ENCODE measurements at regions not wholly inside any gene's neighbourhood (a gene's known extent, or its start where the extent isn't known, plus 50 kb on each side); places are given as distances from the start of the nearest gene placed in this dataset.
"Not testable (repeated sequence)": the region's sequence is repeated elsewhere in the genome, so short reads cannot be mapped to it uniquely, and the experiment has no call there.

DNA sequence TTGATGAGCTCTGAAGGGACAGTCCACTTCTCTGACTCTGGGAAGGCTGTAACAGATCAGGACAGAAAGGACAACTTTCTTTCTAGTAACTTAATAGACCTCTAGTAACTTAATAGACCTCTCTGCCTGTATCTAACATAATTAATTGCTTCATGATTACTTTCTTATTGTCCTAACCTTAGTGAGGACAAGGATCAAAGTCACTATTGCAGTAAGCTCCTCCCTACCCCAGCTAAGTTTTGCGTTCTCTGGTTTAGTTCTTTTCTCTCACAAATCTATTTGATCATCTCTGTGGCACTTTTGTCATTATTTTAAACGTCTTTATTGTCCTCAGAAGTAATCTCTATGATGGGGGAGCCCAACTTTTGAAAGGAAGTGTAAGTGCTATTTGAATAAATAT is 125.5 kb upstream of the UGP2 start:
- DNase-seq = no peak
- Histone ChIP-seq H3K4me1 (no peaks in the 10 kb centered on the region), H3K36me3 (no peaks in the 10 kb centered on the region), H3K27ac (no peak overlapping the region), H3K4me3 (replicated peaks in 1 of 3) (no peak overlapping the region), H3K9me3 (no peaks in the 10 kb centered on the region), H3K27me3 (no peaks in the 10 kb centered on the region)
- intact Hi-C loops (cut with DNase I) = no loop called here
- WGBS, 2 donors = 73 to 78% methylated on average over 2 of the region's 2 CpGs
- TF ChIP-seq POLR2A (IDR thresholded peaks at IDR 0.05) (no peak), CTCF (IDR thresholded peaks at IDR 0.05) (no peak)

GRCh38 chr2:63719052-63719451 is 122.6 kb upstream of the UGP2 start:
- peaks cover 0 to under 1% of the 10 kb centered on the region in 2 donors for H3K4me1 ChIP-seq
- intact Hi-C loops (cut with DNase I) = no loop called here
- no peak for DNase-seq
- no peak overlapping the region for H3K27ac ChIP-seq
- no peak overlapping the region for H3K4me3 ChIP-seq (replicated peaks in 1 of 3)
- H3K9me3 ChIP-seq = no peaks in the 10 kb centered on the region
- H3K36me3 ChIP-seq = no peaks in the 10 kb centered on the region
- no peak for TF ChIP-seq POLR2A (IDR thresholded peaks at IDR 0.05)
- TF ChIP-seq CTCF (IDR thresholded peaks at IDR 0.05) = no peak
- WGBS, 2 donors = 57 to 65% methylated on average over 1 of the region's 1 CpG
- H3K27me3 ChIP-seq = no peaks in the 10 kb centered on the region

DNA sequence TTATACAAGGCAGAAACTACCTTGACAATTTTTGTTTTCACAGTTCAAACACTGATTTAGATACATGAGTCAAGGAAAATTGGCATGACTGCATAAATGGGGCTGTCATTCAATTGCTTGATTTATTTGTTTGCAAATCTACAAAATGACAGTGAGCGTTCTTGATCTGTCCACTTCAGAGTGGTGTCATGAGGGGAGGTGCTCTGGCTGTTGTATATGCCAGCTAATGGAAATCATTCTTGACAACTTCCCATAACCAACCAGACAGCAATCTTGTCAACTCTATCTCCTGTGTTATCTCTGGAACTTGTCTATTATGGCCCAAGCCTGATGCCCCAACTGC is 120.6 kb upstream of the UGP2 start:
- 75 to 89% methylated on average over 1 of the region's 1 CpG for WGBS, 2 donors
- Histone ChIP-seq H3K27ac (no peak overlapping the region), H3K4me1 (peaks cover 0 to 8% of the 10 kb centered on the region in 2 donors), H3K9me3 (no peaks in the 10 kb centered on the region), H3K4me3 (replicated peaks in 1 of 3) (no peak overlapping the region), H3K36me3 (no peaks in the 10 kb centered on the region), H3K27me3 (no peaks in the 10 kb centered on the region)
- no peak for DNase-seq
- no peak for TF ChIP-seq POLR2A (IDR thresholded peaks at IDR 0.05)
- TF ChIP-seq CTCF (IDR thresholded peaks at IDR 0.05) = no peak
- intact Hi-C loops (cut with DNase I) = no loop called here

GRCh38 chr2:63722284-63722683 is 119.4 kb upstream of the UGP2 start:
- DNase-seq = not testable (repeated sequence)
- no CpG with 5 or more reads among the region's 37 CpGs for WGBS, 2 donors

GRCh38 chr2:63723709-63724108 is 118.0 kb upstream of the UGP2 start:
- no peak for TF ChIP-seq POLR2A (IDR thresholded peaks at IDR 0.05)
- no peak for TF ChIP-seq CTCF (IDR thresholded peaks at IDR 0.05)
- H3K4me3 ChIP-seq (replicated peaks in 1 of 3) = no peak overlapping the region
- no peaks in the 10 kb centered on the region for H3K27me3 ChIP-seq
- peaks cover 0 to 8% of the 10 kb centered on the region in 2 donors for H3K4me1 ChIP-seq
- H3K27ac ChIP-seq = no peak overlapping the region
- intact Hi-C loops (cut with DNase I) = no loop called here
- WGBS, 2 donors = 86 to 96% methylated on average over 1 of the region's 1 CpG
- DNase-seq = no peak
- H3K36me3 ChIP-seq = no peaks in the 10 kb centered on the region
- no peaks in the 10 kb centered on the region for H3K9me3 ChIP-seq

More at GRCh38 chr2:63722284-63722683, 119.4 kb upstream of the UGP2 start:
- intact Hi-C loops (cut with DNase I); H3K27me3 ChIP-seq; H3K4me1 ChIP-seq; H3K36me3 ChIP-seq; H3K4me3 ChIP-seq (replicated peaks in 1 of 3); H3K9me3 ChIP-seq; H3K27ac ChIP-seq: not testable (repeated sequence)

GRCh38 chr2:63725212-63725611 is 116.5 kb upstream of the UGP2 start:
- H3K4me3 ChIP-seq (replicated peaks in 1 of 3); H3K36me3 ChIP-seq; H3K27ac ChIP-seq; H3K9me3 ChIP-seq; H3K4me1 ChIP-seq; intact Hi-C loops (cut with DNase I); H3K27me3 ChIP-seq; DNase-seq: not testable (repeated sequence)
- 98 to 100% methylated on average over 1 of the region's 1 CpG for WGBS, 2 donors
